ENCODE measurements at regions not wholly inside any gene's neighbourhood (a gene's known extent, or its start where the extent isn't known, plus 50 kb on each side); places are given as distances from the start of the nearest gene placed in this dataset.

DNA sequence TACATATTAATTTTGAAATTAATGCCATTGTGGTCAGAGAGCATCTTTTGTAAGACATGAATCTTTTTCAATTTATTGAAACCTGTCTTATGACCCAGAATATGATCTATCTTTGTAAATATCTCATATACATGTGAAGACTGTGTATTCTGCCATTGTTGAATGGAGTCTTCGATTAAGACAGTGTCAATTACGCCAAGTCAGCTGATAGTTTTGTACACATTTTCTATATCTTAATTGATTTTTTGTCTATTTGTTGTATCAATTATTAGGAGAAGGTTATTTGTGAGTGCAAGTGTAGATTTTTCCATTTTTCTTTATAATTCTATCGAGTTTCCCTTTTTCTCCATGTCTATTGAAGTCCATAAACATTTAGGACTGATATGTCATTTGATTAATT is 471.6 kb downstream of the MED10 start:
- TF ChIP-seq, protein P1, sequence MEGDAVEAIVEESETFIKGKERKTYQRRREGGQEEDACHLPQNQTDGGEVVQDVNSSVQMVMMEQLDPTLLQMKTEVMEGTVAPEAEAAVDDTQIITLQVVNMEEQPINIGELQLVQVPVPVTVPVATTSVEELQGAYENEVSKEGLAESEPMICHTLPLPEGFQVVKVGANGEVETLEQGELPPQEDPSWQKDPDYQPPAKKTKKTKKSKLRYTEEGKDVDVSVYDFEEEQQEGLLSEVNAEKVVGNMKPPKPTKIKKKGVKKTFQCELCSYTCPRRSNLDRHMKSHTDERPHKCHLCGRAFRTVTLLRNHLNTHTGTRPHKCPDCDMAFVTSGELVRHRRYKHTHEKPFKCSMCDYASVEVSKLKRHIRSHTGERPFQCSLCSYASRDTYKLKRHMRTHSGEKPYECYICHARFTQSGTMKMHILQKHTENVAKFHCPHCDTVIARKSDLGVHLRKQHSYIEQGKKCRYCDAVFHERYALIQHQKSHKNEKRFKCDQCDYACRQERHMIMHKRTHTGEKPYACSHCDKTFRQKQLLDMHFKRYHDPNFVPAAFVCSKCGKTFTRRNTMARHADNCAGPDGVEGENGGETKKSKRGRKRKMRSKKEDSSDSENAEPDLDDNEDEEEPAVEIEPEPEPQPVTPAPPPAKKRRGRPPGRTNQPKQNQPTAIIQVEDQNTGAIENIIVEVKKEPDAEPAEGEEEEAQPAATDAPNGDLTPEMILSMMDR (IDR thresholded peaks at IDR 0.05), result no peak
- TF ChIP-seq POLR2A (IDR thresholded peaks at IDR 0.05), result no peak

All from Peyer's patch (tissue), 4 donors.